Rectal smooth muscle tissue (tissue), 1 donor: ENCODE measurements at regions not wholly inside any gene's neighbourhood (a gene's known extent, or its start where the extent isn't known, plus 50 kb on each side); places are given as distances from the start of the nearest gene placed in this dataset.

ENCODE experiments used
- H3K27ac ChIP-seq: one replicate; pipeline ENCODE4 v1.7.0; 2013; ENCODE audit warnings: low read depth, low read length, inconsistent platforms
- H3K27me3 ChIP-seq: one replicate; pipeline ENCODE4 v1.7.0; 2013; ENCODE audit warnings: low read length; ENCODE audit not compliant: control insufficient read depth, insufficient read depth
- H3K36me3 ChIP-seq: one replicate; pipeline ENCODE4 v1.7.0; 2013; ENCODE audit warnings: low read length; ENCODE audit not compliant: control insufficient read depth, insufficient read depth
- H3K4me1 ChIP-seq: one replicate; pipeline ENCODE4 v1.7.0; 2013; ENCODE audit warnings: low read length; ENCODE audit not compliant: control insufficient read depth, insufficient read depth
- H3K4me3 ChIP-seq: one replicate; pipeline ENCODE4 v1.7.0; 2013; ENCODE audit warnings: low read length
- H3K9ac ChIP-seq: one replicate; pipeline ENCODE4 v1.7.0; 2013; ENCODE audit warnings: low read length

- H3K4me1 ChIP-seq: no peaks in the 10 kb centered on the region
- H3K4me3 ChIP-seq: no peak overlapping the region
- no peaks in the 10 kb centered on the region for H3K27me3 ChIP-seq
- no peak overlapping the region for H3K27ac ChIP-seq
- H3K36me3 ChIP-seq: no peaks in the 10 kb centered on the region
- no peak overlapping the region for H3K9ac ChIP-seq
Observed at GRCh38 chr12:115750340-115750739, 527.2 kb downstream of the MED13L start.

- Histone ChIP-seq H3K36me3 (no peaks in the 10 kb centered on the region), H3K27ac (no peak overlapping the region), H3K4me3 (no peak overlapping the region), H3K9ac (no peak overlapping the region), H3K4me1 (no peaks in the 10 kb centered on the region), H3K27me3 (no peaks in the 10 kb centered on the region)
Observed at GRCh38 chr12:115749071-115749841, 528.2 kb downstream of the MED13L start.

GRCh38 chr12:115740586-115741155, 536.8 kb downstream of the MED13L start:
- Histone ChIP-seq H3K36me3 (no peaks in the 10 kb centered on the region), H3K9ac (no peak overlapping the region), H3K27ac (no peak overlapping the region), H3K27me3 (no peaks in the 10 kb centered on the region), H3K4me3 (no peak overlapping the region), H3K4me1 (no peaks in the 10 kb centered on the region)

- Histone ChIP-seq H3K4me3 (no peak overlapping the region), H3K27me3 (no peaks in the 10 kb centered on the region), H3K4me1 (no peaks in the 10 kb centered on the region), H3K27ac (no peak overlapping the region), H3K36me3 (no peaks in the 10 kb centered on the region), H3K9ac (no peak overlapping the region)
Observed at GRCh38 chr12:115737895-115738294, 539.6 kb downstream of the MED13L start.

- H3K36me3 ChIP-seq: no peaks in the 10 kb centered on the region
- H3K4me3 ChIP-seq: no peak overlapping the region
- no peaks in the 10 kb centered on the region for H3K4me1 ChIP-seq
- H3K27ac ChIP-seq: no peak overlapping the region
- H3K9ac ChIP-seq: no peak overlapping the region
- no peaks in the 10 kb centered on the region for H3K27me3 ChIP-seq
Observed at GRCh38 chr12:115736360-115736759, 541.1 kb downstream of the MED13L start.

- no peaks in the 10 kb centered on the region for H3K36me3 ChIP-seq
Observed at GRCh38 chr12:115730975-115731541, 546.4 kb downstream of the MED13L start.

GRCh38 chr12:115726691-115727090, 550.8 kb downstream of the MED13L start:
- Histone ChIP-seq H3K27ac (no peak overlapping the region), H3K4me1 (no peaks in the 10 kb centered on the region), H3K9ac (no peak overlapping the region), H3K27me3 (no peaks in the 10 kb centered on the region), H3K36me3 (no peaks in the 10 kb centered on the region), H3K4me3 (no peak overlapping the region)

More at GRCh38 chr12:115730975-115731541, 546.4 kb downstream of the MED13L start:
- Histone ChIP-seq H3K4me3 (no peak overlapping the region), H3K9ac (no peak overlapping the region), H3K27me3 (no peaks in the 10 kb centered on the region), H3K4me1 (no peaks in the 10 kb centered on the region), H3K27ac (no peak overlapping the region)

GRCh38 chr12:115722181-115722580, 555.3 kb downstream of the MED13L start:
- Histone ChIP-seq H3K27ac (no peak overlapping the region), H3K9ac (no peak overlapping the region)

GRCh38 chr12:115716551-115716950, 560.9 kb downstream of the MED13L start:
- H3K27ac ChIP-seq: no peak overlapping the region
- no peaks in the 10 kb centered on the region for H3K4me1 ChIP-seq
- no peaks in the 10 kb centered on the region for H3K36me3 ChIP-seq
- no peaks in the 10 kb centered on the region for H3K27me3 ChIP-seq
- H3K4me3 ChIP-seq: no peak overlapping the region
- H3K9ac ChIP-seq: no peak overlapping the region

More at GRCh38 chr12:115722181-115722580, 555.3 kb downstream of the MED13L start:
- no peaks in the 10 kb centered on the region for H3K4me1 ChIP-seq
- H3K36me3 ChIP-seq: no peaks in the 10 kb centered on the region
- H3K27me3 ChIP-seq: no peaks in the 10 kb centered on the region
- no peak overlapping the region for H3K4me3 ChIP-seq

- H3K27me3 ChIP-seq: no peaks in the 10 kb centered on the region
- no peak overlapping the region for H3K4me3 ChIP-seq
- H3K27ac ChIP-seq: no peak overlapping the region
- H3K36me3 ChIP-seq: no peaks in the 10 kb centered on the region
- H3K4me1 ChIP-seq: no peaks in the 10 kb centered on the region
- no peak overlapping the region for H3K9ac ChIP-seq
Observed at GRCh38 chr12:115712676-115713075, 564.8 kb downstream of the MED13L start.

- Histone ChIP-seq H3K4me1 (no peaks in the 10 kb centered on the region), H3K27ac (no peak overlapping the region), H3K4me3 (no peak overlapping the region), H3K27me3 (no peaks in the 10 kb centered on the region), H3K9ac (no peak overlapping the region), H3K36me3 (no peaks in the 10 kb centered on the region)
Observed at GRCh38 chr12:115710104-115710564, 567.4 kb downstream of the MED13L start.

GRCh38 chr12:115709540-115710011, 567.9 kb downstream of the MED13L start:
- H3K27ac ChIP-seq: no peak overlapping the region
- no peak overlapping the region for H3K4me3 ChIP-seq
- no peaks in the 10 kb centered on the region for H3K4me1 ChIP-seq
- no peaks in the 10 kb centered on the region for H3K27me3 ChIP-seq
- H3K36me3 ChIP-seq: no peaks in the 10 kb centered on the region
- no peak overlapping the region for H3K9ac ChIP-seq
